ENCODE measurements at regions not wholly inside any gene's neighbourhood (a gene's known extent, or its start where the extent isn't known, plus 50 kb on each side); places are given as distances from the start of the nearest gene placed in this dataset.

- TF ChIP-seq POLR2A (IDR thresholded peaks at IDR 0.05; ENCODE audit: low read depth, low read length) = no peak
- TF ChIP-seq TAF1 (IDR thresholded peaks at IDR 0.05; ENCODE audit: borderline replicate concordance, low read depth, low read length) = no peak
- TF ChIP-seq POLR2AphosphoS5 (IDR thresholded peaks at IDR 0.05; ENCODE audit: low read depth, low read length) = no peak
Observed at GRCh38 chr1:58430421-58431275, 115.9 kb downstream of the OMA1 start.
